Sigmoid colon (tissue), 4 donors: ENCODE measurements at regions not wholly inside any gene's neighbourhood (a gene's known extent, or its start where the extent isn't known, plus 50 kb on each side); places are given as distances from the start of the nearest gene placed in this dataset.

Experiments
- CTCF ChIP-seq, 4 experiments: fragments of 450-650 bp in 3 of 4; fragments of 200-600 bp in 1 of 4; IDR thresholded peaks; one replicate each; pipeline ENCODE4 v1.5.1; 2016 to 2019; ENCODE audit warnings: antibody characterized with exemption in 4 of 4, mild to moderate bottlenecking in 3 of 4, moderate library complexity in 2 of 4
- EP300 ChIP-seq, 4 donors: sonication (generic); formaldehyde crosslinking; IDR thresholded peaks; one replicate each; pipeline ENCODE4 v1.6.1; 2017; ENCODE audit warnings: antibody characterized with exemption in 4 of 4
- POLR2A ChIP-seq, 2 donors: fragments of 450-650 bp; IDR thresholded peaks; one replicate each; pipeline ENCODE4 v1.6.1; 2016; ENCODE audit warnings: antibody characterized with exemption in 2 of 2, mild to moderate bottlenecking in 2 of 2, moderate library complexity in 2 of 2
- POLR2AphosphoS5 ChIP-seq, 4 donors: sonication (generic); formaldehyde crosslinking; IDR thresholded peaks; one replicate each; pipeline ENCODE4 v1.6.1; 2017; ENCODE audit warnings: antibody characterized with exemption in 4 of 4

GRCh38 chr7:46530081-46530750, 609.1 kb upstream of the IGFBP3 start:
- no peak for TF ChIP-seq POLR2A (IDR thresholded peaks at IDR 0.05)
- no peak for TF ChIP-seq EP300 (IDR thresholded peaks at IDR 0.05)
- TF ChIP-seq POLR2AphosphoS5 (IDR thresholded peaks at IDR 0.05), result no peak
- TF ChIP-seq CTCF (IDR thresholded peaks at IDR 0.05), result no peak
